ENCODE measurements at regions not wholly inside any gene's neighbourhood (a gene's known extent, or its start where the extent isn't known, plus 50 kb on each side); places are given as distances from the start of the nearest gene placed in this dataset.

GRCh38 chr1:166628259-166628658 is 211.0 kb upstream of the POGK start:
- no peak for TF ChIP-seq CTCF (IDR thresholded peaks at IDR 0.05; ENCODE audit: low read depth, low read length, poor library complexity, severe bottlenecking)
- TF ChIP-seq EZH2phosphoT487 (IDR thresholded peaks at IDR 0.05; ENCODE audit: borderline replicate concordance, low read length) = no peak

GRCh38 chr1:166629946-166630345 is 209.3 kb upstream of the POGK start:
- Histone ChIP-seq H3K4me2 (ENCODE audit: low read length) (no peak overlapping the region), H3K9me3 (ENCODE audit: control insufficient read depth, insufficient read depth, low read length) (no peaks in the 10 kb centered on the region), H3K4me3 (ENCODE audit: low read length) (no peak overlapping the region), H3K79me2 (ENCODE audit: control insufficient read depth, low read length) (no peaks in the 10 kb centered on the region), H3K27me3 (ENCODE audit: control insufficient read depth, low read length) (no peaks in the 10 kb centered on the region; the same call in 1 of the 2 replicates), H3K27ac (ENCODE audit: low read depth, low read length) (no peak overlapping the region), H3K36me3 (ENCODE audit: control insufficient read depth, low read length) (no peaks in the 10 kb centered on the region), H4K20me1 (ENCODE audit: control insufficient read depth, insufficient read depth, low read depth, low read length) (no peaks in the 10 kb centered on the region), H3K4me1 (ENCODE audit: control insufficient read depth, low read length) (no peaks in the 10 kb centered on the region), H3K9me2 (replicated peaks; ENCODE audit: control insufficient read depth, low read length) (no peaks in the 10 kb centered on the region), H3F3A (ENCODE audit: control insufficient read depth, insufficient read depth) (no peaks in the 10 kb centered on the region)
- TF ChIP-seq CTCF (IDR thresholded peaks at IDR 0.05; ENCODE audit: low read depth, low read length, poor library complexity, severe bottlenecking) (no peak), EZH2phosphoT487 (IDR thresholded peaks at IDR 0.05; ENCODE audit: borderline replicate concordance, low read length) (no peak)

More at GRCh38 chr1:166628259-166628658, 211.0 kb upstream of the POGK start:
- Histone ChIP-seq H3K27ac (ENCODE audit: low read depth, low read length) (no peak overlapping the region), H3K4me1 (ENCODE audit: control insufficient read depth, low read length) (no peaks in the 10 kb centered on the region), H3K9me3 (ENCODE audit: control insufficient read depth, insufficient read depth, low read length) (no peaks in the 10 kb centered on the region), H3K36me3 (ENCODE audit: control insufficient read depth, low read length) (no peaks in the 10 kb centered on the region), H4K20me1 (ENCODE audit: control insufficient read depth, insufficient read depth, low read depth, low read length) (no peaks in the 10 kb centered on the region), H3F3A (ENCODE audit: control insufficient read depth, insufficient read depth) (no peaks in the 10 kb centered on the region), H3K4me3 (ENCODE audit: low read length) (no peak overlapping the region), H3K4me2 (ENCODE audit: low read length) (no peak overlapping the region), H3K9me2 (replicated peaks; ENCODE audit: control insufficient read depth, low read length) (no peaks in the 10 kb centered on the region), H3K27me3 (ENCODE audit: control insufficient read depth, low read length) (no peaks in the 10 kb centered on the region), H3K79me2 (ENCODE audit: control insufficient read depth, low read length) (no peaks in the 10 kb centered on the region)

GRCh38 chr1:166630369-166630768 is 208.9 kb upstream of the POGK start:
- H3F3A ChIP-seq (ENCODE audit: control insufficient read depth, insufficient read depth) = no peaks in the 10 kb centered on the region
- no peaks in the 10 kb centered on the region for H3K79me2 ChIP-seq (ENCODE audit: control insufficient read depth, low read length)
- H3K36me3 ChIP-seq (ENCODE audit: control insufficient read depth, low read length) = no peaks in the 10 kb centered on the region
- H3K4me2 ChIP-seq (ENCODE audit: low read length) = no peak overlapping the region
- H3K27me3 ChIP-seq (ENCODE audit: control insufficient read depth, low read length) = no peaks in the 10 kb centered on the region; the same call in 1 of the 2 replicates
- H3K4me3 ChIP-seq (ENCODE audit: low read length) = no peak overlapping the region
- H3K9me3 ChIP-seq (ENCODE audit: control insufficient read depth, insufficient read depth, low read length) = no peaks in the 10 kb centered on the region
- H3K27ac ChIP-seq (ENCODE audit: low read depth, low read length) = no peak overlapping the region
- no peaks in the 10 kb centered on the region for H3K4me1 ChIP-seq (ENCODE audit: control insufficient read depth, low read length)
- H4K20me1 ChIP-seq (ENCODE audit: control insufficient read depth, insufficient read depth, low read depth, low read length) = no peaks in the 10 kb centered on the region
- H3K9me2 ChIP-seq (replicated peaks; ENCODE audit: control insufficient read depth, low read length) = no peaks in the 10 kb centered on the region
- TF ChIP-seq EZH2phosphoT487 (IDR thresholded peaks at IDR 0.05; ENCODE audit: borderline replicate concordance, low read length) (no peak), CTCF (IDR thresholded peaks at IDR 0.05; ENCODE audit: low read depth, low read length, poor library complexity, severe bottlenecking) (no peak)
